Heart left ventricle (tissue), 16 donors: ENCODE measurements at regions not wholly inside any gene's neighbourhood (a gene's known extent, or its start where the extent isn't known, plus 50 kb on each side); places are given as distances from the start of the nearest gene placed in this dataset.

Experiments used
- ATAC-seq, 4 donors: fragments of 200-7000 bp; cut with Tn5 transposase; one replicate each; pipeline ENCODE4 v1.9.1; 2020 to 2022; ENCODE audit warnings: moderate library complexity in 4 of 4, mild to moderate bottlenecking in 3 of 4, moderate number of reproducible peaks in 1 of 4
- DNase-seq, 5 donors: peaks; one replicate each; pipeline ENCODE4 v3.0.0-alpha.2; 2020
- H3K27ac ChIP-seq, 12 donors: fragments of 200-600 bp; sonication (generic) in 4 of 12; one replicate each; pipeline versions ENCODE4 v1.5.0 to v1.8.0; 2016 to 2022; ENCODE audit warnings: mild to moderate bottlenecking in 2 of 12
- H3K27me3 ChIP-seq, 9 donors: fragments of 200-600 bp; sonication (generic) in 2 of 9; one replicate each; pipeline versions ENCODE4 v1.5.1 to v1.8.0; 2016 to 2022; ENCODE audit warnings: mild to moderate bottlenecking in 3 of 9
- H3K36me3 ChIP-seq, 9 donors: fragments of 200-600 bp; sonication (generic) in 2 of 9; one replicate each; pipeline versions ENCODE4 v1.5.0 to v1.8.0; 2018 to 2022; ENCODE audit warnings: mild to moderate bottlenecking in 2 of 9
- H3K4me1 ChIP-seq, 12 donors: fragments of 200-600 bp; sonication (generic) in 4 of 12; one replicate each; pipeline versions ENCODE4 v1.5.0 to v1.8.0; 2016 to 2022; ENCODE audit warnings: mild to moderate bottlenecking in 3 of 12
- H3K4me3 ChIP-seq, 12 donors: fragments of 200-600 bp; sonication (generic) in 4 of 12; one replicate each; pipeline versions ENCODE4 v1.5.0 to v1.8.0; 2017 to 2022; ENCODE audit warnings: mild to moderate bottlenecking in 9 of 12, moderate library complexity in 4 of 12
- H3K9me3 ChIP-seq, 12 donors: fragments of 200-600 bp; sonication (generic) in 4 of 12; one replicate each; pipeline versions ENCODE4 v1.5.0 to v1.8.0; 2016 to 2022; ENCODE audit warnings: mild to moderate bottlenecking in 1 of 12
- CTCF ChIP-seq, 12 donors: fragments of 200-600 bp; sonication (generic) in 4 of 12; IDR thresholded peaks; one replicate each; pipeline versions ENCODE4 v1.5.0 to v1.8.0; 2018 to 2022; ENCODE audit warnings: antibody characterized with exemption in 12 of 12, mild to moderate bottlenecking in 5 of 12
- POLR2A ChIP-seq, 2 donors: fragments of 450-650 bp; IDR thresholded peaks; one replicate each; pipeline ENCODE4 v1.6.1; 2017; ENCODE audit warnings: antibody characterized with exemption in 2 of 2, mild to moderate bottlenecking in 2 of 2, moderate library complexity in 2 of 2
- WGBS, 4 donors: extraction: QIAGEN DNeasy Blood & Tissue Kit in 2 of 4; methylation state at CpG; one replicate each; pipeline versions ENCODE4 v1.1.5 to v1.1.7; 2013 to 2018; 5-methylcytosine and 5-hydroxymethylcytosine counted together
- intact Hi-C, 10 donors: fragments of 100-400 bp; cut with DNase I; formaldehyde crosslinking; loops; one replicate each; pipeline versions ENCODE4 v1.11.1 to v1.14.2; 2022
- donor health status: ischemic (EF 13 %, LVEDD 7.1; RV severe dilation, severe dysfunction).
- donor health status: healthy with polysubstance abuse.
- donor health status: DM: no; HTN: yes; CAD: no.
- donor health status: DM: no; HTN: no; CAD: no.
- donor health status: ischemic (EF 25% LVEDD 6.9; RV normal size, moderate dysfunction).
- donor health status: ischemic (EF 25% LVEDD 5.7; RV mildly dilated, moderate dysfunction).
- donor health status: healthy.
- donor health status: DM: yes; HTN: yes; CAD: no.
- donor health status: ischemic (EF 35%, LVEDD 5.7; RV mildly dilated, moderate dysfunction).
- donor health status: nonischemic (EF 11% LVEDD 7.7; RV severe dilation, severe dysfunction).
- donor health status: DM: yes; HTN: yes; CAD: no.
- donor health status: PGD.
- donor health status: ischemic (EF 29% LVEDD 5.4; RV normal size, mild dysfunction).
- donor health status: nonischemic (EF 23%, LVEDD 6.1; RV moderate dilation, normal function).

- DNase-seq: peak; percentile 57 to 87 (median 71)
- peak; percentile 97 to 99 (median 98) for TF ChIP-seq CTCF (IDR thresholded peaks at IDR 0.05)
- TF ChIP-seq POLR2A (IDR thresholded peaks at IDR 0.05): no peak
- Histone ChIP-seq H3K27ac (no peak overlapping the region), H3K27me3 (peaks cover 0 to 33% (median 0%) of the 10 kb centered on the region in 9 donors), H3K4me1 (peaks cover 0 to 10% (median 5%) of the 10 kb centered on the region in 12 donors), H3K36me3 (no peaks in the 10 kb centered on the region), H3K4me3 (peak overlapping the region in 2 of 12 donors; percentile 6 to 22), H3K9me3 (no peaks in the 10 kb centered on the region)
- intact Hi-C loops: loop anchor here (1.0 to 10.0 kb wide), 12 partner anchors 254 to 889 kb away; no protein-coding TSS in a partner anchor
- ATAC-seq: peak; percentile 91 to 98 (median 93)
- WGBS, 4 donors: 2 to 20% (median 18%) methylated on average over 23 to 32 of the region's 32 CpGs
Observed at GRCh38 chr12:13278249-13278787, 81.8 kb downstream of the EMP1 start.

- Histone ChIP-seq H3K9me3 (no peaks in the 10 kb centered on the region), H3K4me3 (no peak overlapping the region), H3K4me1 (peaks cover 0 to 10% (median 5%) of the 10 kb centered on the region in 12 donors), H3K27ac (no peak overlapping the region), H3K36me3 (no peaks in the 10 kb centered on the region), H3K27me3 (peaks cover 0 to 33% (median 0%) of the 10 kb centered on the region in 9 donors)
- 90 to 96% (median 95%) methylated on average over 4 of the region's 4 CpGs for WGBS, 4 donors
- intact Hi-C loops: loop anchor here (5.0 to 10.0 kb wide), 10 partner anchors 255 to 890 kb away; no protein-coding TSS in a partner anchor
- DNase-seq (no peak), ATAC-seq (no peak)
- no peak for TF ChIP-seq CTCF (IDR thresholded peaks at IDR 0.05)
- no peak for TF ChIP-seq POLR2A (IDR thresholded peaks at IDR 0.05)
Observed at GRCh38 chr12:13277293-13277692, 80.8 kb downstream of the EMP1 start.

GRCh38 chr12:13275241-13276085 lies 78.9 kb downstream of the EMP1 start:
- DNase-seq: no peak
- Histone ChIP-seq H3K36me3 (no peaks in the 10 kb centered on the region), H3K4me3 (no peak overlapping the region), H3K27ac (no peak overlapping the region), H3K4me1 (peaks cover 0 to 10% (median 5%) of the 10 kb centered on the region in 12 donors), H3K9me3 (no peaks in the 10 kb centered on the region), H3K27me3 (peaks cover 0 to 33% (median 0%) of the 10 kb centered on the region in 9 donors)
- ATAC-seq: no peak
- 57 to 62% (median 60%) methylated on average over 10 of the region's 10 CpGs for WGBS, 4 donors
- intact Hi-C loops: loop anchor here (5.0 to 10.0 kb wide), 10 partner anchors 257 to 892 kb away; no protein-coding TSS in a partner anchor
- TF ChIP-seq CTCF (IDR thresholded peaks at IDR 0.05) (no peak), POLR2A (IDR thresholded peaks at IDR 0.05) (no peak)

GRCh38 chr12:13273850-13274249 lies 77.3 kb downstream of the EMP1 start:
- Histone ChIP-seq H3K27me3 (peaks cover 0 to 33% (median 0%) of the 10 kb centered on the region in 9 donors), H3K4me1 (peaks cover 0 to 10% (median 5%) of the 10 kb centered on the region in 12 donors), H3K9me3 (no peaks in the 10 kb centered on the region), H3K36me3 (no peaks in the 10 kb centered on the region), H3K4me3 (peak overlapping the region in 6 of 12 donors; percentile 9 to 19 (median 12)), H3K27ac (no peak overlapping the region)
- ATAC-seq: peak in 1 of 4 donors; percentile 16
- TF ChIP-seq CTCF (IDR thresholded peaks at IDR 0.05) (no peak), POLR2A (IDR thresholded peaks at IDR 0.05) (no peak)
- no peak for DNase-seq
- WGBS, 4 donors: 37 to 47% (median 44%) methylated on average over 12 of the region's 12 CpGs
- intact Hi-C loops: loop anchor here in 7 of 10 donors (10.0 kb wide), 5 partner anchors 261 to 891 kb away; no protein-coding TSS in a partner anchor
